ENCODE measurements at regions not wholly inside any gene's neighbourhood (a gene's known extent, or its start where the extent isn't known, plus 50 kb on each side); places are given as distances from the start of the nearest gene placed in this dataset.

DNA sequence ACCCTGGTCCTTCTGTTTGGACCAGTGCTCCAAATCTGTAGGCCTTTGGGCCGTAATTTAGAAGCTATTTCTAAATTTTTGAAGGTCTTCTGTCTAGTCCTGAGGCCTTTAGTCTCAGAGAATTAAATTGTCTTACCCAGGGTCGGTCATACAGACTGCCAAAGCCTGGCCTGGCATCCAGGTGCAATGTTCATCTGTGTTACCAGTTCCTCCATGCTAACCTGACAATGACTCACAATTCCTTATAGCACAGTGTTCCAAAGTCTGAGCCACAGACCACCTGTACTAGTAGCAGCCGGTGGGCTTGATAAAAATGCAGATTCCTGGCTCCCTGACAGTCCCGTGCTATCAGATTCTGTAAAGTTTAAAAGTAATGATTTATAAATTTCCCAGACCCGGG, 77.7 kb upstream of the MAP4K3 start:
- no peak for DNase-seq (ENCODE audit: low read depth in 2 of 2)

DNA sequence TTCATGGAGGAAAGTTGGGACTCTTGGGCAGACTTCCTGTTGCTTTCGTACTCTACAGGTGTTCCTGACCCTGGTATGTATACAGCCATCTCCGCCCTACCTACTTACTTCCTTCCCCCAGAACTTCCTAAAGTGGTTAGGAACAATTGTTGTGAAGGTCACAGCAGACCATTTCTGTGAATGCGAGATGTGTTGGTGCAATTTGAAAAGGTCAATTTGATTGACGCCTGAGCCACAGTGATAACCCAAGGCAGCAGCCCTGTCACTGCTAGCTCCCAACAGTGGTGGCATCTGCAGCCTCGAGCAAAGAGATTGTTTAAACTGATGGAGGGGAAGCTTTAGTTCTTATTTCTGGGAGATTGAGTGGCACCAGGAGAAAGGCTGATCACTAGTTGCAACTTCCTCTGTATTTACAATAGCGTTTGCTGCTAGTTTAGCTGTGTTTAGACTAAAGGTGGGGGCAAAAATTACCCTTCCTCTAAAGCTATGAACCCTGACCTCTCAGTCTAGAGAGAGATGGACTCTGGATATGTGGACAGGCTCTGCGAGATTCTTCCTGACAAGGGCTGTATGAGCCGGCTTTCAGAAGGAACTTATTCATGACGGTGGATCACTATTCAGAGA, 78.3 kb upstream of the MAP4K3 start:
- DNase-seq (ENCODE audit: low read depth in 2 of 2): no peak

DNA sequence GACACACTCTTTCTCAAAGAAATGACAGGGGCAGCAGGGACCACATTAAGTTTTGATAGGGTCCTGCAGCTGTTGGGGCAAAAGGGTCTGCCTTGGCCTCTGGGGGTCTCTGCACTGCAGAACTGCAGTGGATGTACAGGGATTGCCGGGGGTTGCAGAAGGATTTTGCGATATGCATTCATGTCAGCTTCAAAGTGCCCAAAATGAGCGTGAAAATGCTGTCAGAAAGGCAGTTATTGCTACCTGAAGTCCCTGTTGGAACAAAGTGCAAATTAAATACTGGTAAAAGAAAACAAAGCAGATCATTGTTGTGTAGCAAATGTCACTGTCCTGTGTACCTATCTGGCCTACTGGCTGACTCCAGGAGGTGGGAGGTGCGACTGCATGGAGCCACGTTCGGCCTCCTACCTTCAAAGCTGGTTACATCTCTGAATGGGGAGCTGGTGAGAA, 78.8 kb upstream of the MAP4K3 start:
- DNase-seq (ENCODE audit: low read depth in 2 of 2): no peak

DNA sequence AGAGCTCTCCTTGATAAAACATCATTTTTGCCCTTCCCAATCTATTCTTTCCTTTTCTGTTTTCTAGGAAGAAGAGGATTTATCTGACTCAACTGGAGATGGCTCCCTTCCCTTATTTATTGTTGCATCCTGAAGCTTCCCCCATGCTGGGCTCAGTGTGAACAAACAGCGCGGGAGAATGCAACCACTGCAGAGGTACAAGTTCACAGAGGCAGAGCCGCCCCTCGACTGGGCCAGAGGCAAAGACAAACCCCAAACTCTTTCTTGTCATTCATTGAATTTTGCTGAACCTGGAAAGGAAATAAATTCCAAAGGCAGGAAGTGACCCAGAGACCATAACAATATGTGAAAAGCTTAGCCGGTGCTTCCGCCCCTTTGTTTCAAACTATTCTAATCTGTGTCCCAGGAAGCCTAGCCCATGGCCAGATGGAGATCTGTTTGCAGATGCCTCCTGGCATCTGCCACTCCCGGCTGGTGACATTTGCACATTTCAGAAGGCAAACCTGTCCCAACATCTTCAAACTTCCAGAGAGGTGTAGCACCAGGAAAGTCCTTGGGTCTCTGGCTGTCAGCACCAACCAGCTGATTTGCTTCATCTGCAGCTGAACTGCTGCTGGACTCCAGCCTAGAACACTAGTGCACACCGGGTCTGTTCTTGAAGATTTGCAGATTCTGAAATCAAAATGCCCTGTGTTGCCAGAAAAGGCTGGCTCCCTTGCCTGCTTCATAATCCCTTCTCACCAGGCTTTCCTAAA, 79.4 kb upstream of the MAP4K3 start:
- DNase-seq (ENCODE audit: low read depth in 2 of 2): no peak

DNA sequence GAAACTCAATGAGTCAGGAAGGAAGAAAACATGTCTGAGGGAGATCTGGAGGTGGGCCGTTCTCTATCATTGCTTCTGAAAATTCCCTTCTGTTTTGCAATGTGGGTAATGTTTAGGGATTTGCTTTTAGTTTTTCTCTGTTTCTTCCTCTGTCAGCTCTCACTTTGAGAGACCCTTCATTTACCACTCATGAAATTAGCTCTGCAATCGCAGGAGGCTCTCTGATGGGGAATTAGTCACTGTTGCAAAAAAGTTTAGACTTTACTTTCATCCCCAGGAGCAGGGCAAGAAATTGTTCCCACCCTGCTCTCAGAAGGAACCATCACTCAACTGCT, 80.0 kb upstream of the MAP4K3 start:
- no peak for DNase-seq (ENCODE audit: low read depth in 2 of 2)

DNA sequence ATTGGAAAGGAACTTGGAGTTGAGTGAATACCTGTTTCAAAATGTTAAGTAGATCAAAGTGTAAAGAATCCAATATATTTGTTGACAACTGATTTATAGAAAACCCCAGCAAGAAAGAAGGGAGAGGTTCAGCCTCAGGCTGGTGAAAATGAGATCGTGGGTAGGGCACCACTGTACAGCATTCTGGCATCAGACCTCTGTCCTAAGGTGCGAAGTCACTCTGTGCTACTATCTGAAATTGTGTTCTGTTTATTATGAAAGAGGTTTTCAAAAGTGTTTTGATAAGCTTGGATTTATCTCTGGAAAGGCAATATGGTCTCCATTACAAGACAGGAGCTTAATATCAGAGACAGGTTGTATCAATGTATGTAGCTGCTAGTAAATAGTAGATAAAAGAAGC, 80.5 kb upstream of the MAP4K3 start:
- no peak for DNase-seq (ENCODE audit: low read depth in 2 of 2)

DNA sequence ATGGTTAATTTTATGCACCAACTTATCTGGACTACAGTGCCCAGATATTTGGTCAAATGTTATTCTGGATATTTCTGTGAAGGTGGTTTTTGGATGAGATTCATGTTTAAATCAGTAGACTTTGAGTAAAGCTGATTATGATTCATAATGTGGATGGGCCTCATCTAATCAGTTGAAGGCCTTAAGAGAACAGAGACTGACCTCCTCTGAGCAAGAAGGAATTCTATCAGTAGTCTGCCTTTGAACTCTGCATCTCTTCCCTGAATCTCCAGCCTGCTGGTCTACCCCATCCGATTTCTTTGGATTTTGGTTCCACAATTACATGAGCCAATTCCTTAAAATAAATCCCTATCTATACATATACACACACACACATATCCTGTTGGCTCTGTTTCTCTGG, 82.8 kb upstream of the MAP4K3 start:
- DNase-seq (ENCODE audit: low read depth in 2 of 2): no peak

DNA sequence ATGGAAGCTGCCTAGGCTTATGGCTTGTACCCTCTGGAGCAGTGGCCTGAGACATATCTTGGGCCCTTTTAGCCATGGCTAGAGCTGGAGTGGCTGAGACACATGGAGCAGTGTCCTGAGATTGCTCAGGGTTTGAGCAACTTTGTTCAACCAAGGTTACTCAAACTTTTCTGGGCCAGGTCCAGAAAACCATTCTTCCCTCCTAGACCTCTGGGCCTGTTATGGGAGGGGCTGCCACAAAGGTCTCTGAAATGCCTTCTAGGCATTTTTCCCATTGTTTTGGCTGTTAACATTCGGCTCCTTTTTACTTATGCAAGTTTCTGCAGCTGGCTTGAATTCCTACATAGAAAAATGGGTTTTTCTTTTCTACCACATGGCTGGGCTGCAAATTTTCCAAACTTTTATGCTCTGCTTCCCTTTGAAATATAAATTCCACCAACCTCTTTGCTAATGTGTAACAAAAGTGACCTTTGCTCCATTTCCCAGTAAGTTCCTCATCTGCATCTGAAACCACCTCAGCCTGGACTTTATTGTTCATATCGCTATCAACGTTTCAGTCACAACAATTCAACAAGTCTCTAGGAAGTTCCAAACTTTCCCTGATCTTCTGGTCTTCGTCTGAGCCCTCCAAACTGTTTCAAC, 84.9 kb upstream of the MAP4K3 start:
- no peak for DNase-seq (ENCODE audit: low read depth in 2 of 2)

DNA sequence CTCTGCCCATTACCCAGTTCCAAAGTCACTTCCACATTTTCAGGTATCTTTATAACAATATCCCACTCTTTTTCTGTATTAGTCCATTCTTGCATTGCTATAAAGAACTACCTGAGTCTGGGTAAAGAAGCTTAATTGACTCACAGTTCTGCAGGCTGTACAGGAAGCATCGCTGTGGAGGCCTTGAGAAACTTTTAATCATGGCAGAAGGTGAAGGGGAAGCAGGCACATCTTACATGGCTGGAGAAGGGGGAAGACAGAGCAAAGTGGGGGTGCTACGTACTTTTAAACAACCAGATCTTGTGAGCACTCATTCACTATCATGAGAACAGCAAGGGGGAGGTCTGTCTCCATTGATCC, 85.4 kb upstream of the MAP4K3 start:
- no peak for DNase-seq (ENCODE audit: low read depth in 2 of 2)

DNA sequence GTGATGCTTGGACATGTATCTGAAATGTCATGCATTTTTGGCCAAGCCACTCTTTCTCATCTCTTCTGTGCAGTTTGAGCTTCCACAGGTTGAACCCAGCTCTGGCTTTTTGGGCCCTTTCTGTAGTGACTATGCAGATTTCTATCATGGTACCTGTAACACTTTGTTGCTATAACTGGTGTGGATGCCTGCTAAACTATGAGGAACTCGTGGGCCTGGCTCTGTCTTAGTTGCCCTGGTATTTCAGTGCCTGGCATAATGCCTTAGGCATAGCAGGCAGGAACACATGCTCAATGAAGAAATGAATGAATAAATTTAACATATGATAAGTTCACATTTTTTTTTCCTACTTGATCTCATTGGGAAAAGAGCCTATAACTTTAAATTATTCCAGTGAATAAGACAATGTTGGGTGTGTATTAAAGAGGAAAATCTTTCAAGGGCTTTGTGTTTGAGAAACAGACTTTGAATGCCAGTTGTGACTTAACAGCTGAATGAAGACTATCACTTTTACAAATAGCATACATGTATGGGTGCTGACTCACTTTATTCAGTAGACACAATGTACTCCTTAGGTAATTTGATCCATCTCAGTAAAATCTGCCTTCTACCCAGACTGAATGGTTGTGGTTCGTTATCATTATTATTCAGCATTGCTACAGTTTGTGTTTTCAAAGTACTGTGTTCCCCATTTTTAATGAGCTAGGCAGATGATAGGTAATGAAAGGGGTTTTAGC, 86.4 kb upstream of the MAP4K3 start:
- no peak for DNase-seq (ENCODE audit: low read depth in 2 of 2)

DNA sequence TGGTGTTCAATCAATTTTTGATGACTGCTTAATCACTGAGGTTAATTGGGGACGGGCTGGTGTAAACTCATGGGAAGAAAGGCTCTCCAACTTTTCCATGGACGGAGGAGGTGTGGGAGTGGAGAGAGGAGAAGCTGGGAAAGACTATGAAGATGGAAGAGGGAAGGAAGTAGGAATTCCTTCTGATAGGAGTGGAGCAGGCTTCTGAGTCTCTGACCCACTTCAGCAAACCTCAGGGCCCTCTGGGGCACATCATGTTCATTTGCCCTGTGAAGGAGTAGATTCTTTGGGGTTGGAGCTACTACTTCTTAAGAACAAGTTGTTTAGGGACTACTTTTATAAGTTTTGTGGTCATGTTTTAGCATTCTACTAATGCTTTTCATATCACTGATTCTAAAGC, 87.0 kb upstream of the MAP4K3 start:
- DNase-seq (ENCODE audit: low read depth in 2 of 2): no peak

DNA sequence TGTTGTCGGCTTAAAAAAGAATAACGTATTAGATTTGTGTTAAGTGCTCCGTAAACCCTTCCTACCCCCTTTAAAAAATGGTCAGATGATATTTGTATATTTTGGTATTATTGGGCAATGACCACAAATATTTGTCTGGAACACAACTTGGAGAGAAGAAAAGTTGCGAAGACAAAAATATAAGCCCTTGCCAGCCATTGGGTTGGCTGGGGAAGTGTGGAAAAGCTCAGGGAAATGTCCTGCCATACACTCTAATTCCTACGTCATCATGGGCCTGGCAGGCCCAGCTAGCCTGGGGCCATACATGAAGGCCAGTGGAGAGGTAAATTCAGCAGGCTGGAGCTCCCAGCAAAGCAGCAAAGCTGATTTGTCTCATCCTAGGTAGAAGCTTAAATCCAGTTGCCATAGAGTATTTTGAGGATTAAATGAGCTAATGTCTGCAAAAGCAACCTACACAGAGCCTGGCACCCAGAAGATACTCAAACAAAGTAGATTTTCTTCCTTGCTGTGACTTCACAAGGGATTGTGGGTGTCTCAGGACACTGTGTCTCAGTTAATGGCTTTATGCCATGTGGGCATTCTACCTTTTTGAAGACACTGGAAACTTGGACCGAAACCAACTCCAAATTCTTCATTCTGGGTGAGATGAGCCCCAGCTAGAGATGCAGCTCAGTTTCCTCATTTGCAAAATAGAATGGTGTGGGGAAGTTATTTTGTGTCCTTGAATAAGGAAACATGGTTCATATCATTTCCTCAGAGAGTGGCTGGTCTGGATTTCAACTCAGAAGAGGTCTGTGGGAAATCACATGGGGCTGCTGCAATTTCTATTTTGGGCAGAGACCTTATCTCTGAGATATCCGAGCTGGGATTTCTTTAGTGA, 87.9 kb upstream of the MAP4K3 start:
- DNase-seq (ENCODE audit: low read depth in 2 of 2): no peak

DNA sequence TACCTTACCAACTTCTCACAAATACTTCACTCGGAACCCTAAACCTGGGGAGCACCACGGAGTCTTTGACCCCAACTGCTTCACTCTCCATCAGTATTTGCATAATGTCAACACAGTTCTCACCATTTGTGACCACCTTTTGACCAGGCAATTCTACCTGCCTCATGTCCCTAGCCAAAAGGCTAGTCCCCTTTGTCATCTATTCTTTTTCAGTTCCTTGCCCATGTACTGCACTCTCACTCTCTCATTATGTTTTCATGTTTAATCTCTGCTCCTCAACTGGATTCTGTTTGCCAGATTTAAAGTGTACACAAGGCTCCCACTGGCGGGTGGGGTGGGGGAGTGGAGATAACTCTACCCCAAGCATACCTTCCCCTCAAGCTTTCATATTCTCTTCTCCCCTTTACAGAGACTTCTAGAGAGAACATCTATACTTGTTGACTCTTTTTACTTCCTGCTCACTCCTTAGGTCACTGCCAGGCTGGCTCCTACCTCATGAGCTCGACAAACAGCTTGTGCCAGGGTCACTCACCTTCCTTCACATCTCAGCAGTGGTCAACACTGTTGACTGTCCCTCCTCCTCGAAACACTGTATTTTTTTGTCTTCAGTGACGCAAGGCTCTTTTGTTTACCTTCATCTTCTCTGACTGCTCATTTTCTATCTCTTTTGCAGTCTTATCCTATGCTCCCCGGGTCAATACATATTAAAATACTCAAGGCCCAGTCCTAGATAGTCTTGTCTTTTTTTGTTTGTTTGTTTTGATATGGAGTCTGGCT, 88.7 kb upstream of the MAP4K3 start:
- DNase-seq (ENCODE audit: low read depth in 2 of 2): no peak

DNA sequence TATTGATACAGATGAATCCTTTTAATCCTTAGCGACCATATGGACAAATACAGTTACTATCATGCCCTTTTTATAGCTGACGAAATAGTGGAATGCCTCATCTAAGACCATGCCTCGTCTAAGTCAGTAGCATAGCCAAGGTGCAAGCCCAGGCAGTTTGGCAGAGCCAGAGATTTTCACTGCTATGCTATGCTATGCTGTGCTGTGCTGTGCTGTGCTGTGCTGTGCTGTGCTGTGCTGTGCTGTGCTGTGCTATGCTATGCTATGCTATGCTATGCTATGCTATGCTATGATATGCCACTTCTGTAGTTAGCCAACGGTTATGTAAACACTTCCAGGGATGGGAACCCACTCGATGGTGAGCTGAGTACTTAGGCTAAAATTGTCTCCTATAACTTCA, 91.6 kb upstream of the MAP4K3 start:
- DNase-seq (ENCODE audit: low read depth in 2 of 2): no peak

DNA sequence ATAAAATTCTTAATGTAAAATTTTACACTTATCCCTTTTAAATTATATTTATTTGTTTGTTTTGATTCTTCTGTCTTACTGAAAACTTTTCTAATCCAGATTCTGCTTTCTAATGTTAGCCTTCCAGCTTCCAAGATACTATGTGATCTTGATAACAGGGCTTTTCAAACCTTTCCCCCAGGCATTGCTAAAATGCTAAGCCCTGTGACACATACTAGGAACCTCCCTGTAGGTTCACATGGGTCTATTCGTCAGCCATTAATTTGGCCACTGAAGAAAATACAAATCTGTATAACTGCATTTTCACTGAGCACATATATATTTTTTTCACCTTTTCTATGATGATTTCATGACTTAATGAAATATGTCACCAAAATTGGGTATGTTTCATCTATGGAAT, 92.8 kb upstream of the MAP4K3 start:
- DNase-seq (ENCODE audit: low read depth in 2 of 2): no peak

DNA sequence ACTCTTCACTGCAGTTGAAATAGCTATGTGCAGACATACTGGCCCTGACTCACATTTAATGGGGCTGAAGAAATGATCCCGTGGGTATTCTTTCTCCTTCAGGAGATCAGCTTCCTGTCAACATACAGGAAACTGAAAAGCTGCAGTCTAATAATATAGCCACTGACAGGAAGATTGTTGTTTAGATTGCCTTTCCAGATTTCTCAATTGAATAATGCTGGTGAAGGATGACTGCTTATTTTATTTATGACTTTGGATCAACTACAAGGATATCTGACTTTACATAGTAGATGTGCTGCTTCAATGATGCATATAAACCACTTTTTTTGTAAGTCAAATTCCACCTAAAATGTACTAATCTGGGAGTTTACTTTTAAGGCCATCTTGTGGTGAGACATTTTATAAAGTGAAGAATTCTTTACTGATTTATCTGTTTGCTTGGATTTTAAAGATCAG, 93.4 kb upstream of the MAP4K3 start:
- DNase-seq (ENCODE audit: low read depth in 2 of 2): no peak

DNA sequence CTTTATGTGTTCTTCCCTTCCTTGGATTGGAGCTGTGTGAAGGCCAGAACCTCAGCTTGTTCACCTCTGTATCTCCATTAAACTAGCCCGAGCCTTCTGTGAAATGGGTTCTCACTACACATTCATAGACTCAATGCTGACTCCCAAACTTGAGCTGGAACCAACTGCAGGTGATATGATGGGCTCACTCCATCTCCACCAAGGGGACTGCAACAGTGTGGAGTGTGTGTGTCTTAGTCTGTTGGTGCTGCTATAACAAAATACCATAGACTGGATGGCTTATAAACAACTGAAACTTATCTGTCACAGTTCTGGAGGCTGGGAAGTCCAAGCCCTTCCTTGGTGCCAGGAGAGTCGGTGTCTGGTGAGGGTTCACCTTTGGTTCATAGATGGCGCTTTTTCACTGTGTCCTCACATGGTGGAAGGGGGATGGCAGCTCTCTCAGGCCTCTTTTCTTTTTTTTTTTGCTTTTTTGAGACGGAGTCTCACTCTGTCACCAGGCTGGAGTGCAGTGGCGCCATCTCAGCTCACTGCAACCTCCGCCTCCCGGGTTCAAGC, 94.2 kb upstream of the MAP4K3 start:
- DNase-seq (ENCODE audit: low read depth in 2 of 2): no peak

DNA sequence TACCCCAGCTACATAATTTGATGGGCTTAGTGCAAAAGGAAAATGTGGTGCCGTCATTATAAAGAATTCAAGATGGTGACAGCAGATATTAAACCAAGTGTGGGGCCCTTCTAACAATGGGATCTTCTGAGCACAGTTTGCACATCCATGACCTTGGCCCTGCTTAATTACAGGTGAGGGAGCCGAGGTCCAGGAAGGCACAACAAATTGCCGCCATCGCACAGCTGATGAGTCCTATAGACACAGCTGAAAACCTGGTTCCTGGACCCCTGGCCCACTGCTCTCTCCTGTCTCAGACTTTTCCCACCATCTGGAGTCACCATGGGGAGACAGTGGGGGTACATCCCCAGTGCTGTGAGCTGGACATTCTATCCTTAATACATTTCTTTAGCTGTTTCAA, 95.8 kb upstream of the MAP4K3 start:
- no peak for DNase-seq (ENCODE audit: low read depth in 2 of 2)

DNA sequence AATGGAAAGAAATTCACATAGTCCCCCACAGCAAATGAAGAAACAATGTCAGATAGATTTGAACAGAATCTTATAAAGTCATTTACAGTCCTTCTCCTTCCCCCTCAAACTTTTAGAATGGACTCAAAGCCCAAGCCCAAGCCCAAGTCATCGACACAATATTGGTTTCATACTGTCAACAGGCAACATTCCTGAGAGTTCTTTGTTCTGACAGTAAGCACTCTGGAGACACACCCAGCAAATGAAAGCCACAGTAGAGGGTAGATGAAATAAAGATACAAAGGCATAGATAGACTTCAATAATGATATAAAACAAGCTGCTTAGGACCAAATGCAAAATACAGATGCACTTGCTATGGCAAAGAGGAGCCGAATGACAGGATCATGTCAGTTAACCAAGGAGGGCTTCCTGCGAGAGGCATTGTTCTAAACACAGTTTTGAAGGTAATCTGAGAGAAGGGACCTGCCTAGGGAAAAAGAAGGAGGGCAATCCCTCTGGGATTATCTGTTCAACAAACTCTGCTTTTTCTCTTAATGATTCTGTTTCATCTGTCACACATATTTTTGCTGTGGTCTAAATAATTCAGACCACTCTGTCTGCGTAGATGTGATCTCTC, 97.1 kb upstream of the MAP4K3 start:
- no peak for DNase-seq (ENCODE audit: low read depth in 2 of 2)

DNA sequence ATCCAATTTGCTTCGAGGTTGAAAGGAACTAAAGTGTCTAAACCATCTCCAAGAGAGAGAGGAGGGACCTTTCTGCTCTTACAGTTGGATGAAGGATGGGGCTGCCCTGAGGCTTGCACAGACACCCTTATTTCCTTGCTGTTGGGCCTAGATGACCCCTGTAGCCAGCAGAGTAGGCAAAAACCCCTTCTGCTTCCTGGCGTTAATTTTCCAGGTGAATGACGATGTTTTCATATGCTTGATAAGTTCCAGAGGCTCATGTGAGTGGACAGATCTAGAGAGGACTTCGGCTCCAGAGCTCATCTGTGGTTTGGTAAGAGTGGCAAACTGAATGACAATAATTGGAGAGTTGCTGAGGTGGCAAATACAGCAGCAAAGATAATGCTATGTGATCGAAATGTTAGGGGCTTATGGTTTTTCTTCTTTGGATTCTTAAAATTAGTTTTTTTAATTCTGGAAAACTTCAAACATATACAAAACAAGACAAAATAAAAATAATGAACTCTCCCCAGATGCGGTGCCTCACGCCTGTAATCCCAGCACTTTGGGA, 98.6 kb upstream of the MAP4K3 start:
- no peak for DNase-seq (ENCODE audit: low read depth in 2 of 2)
